ENCODE measurements at regions not wholly inside any gene's neighbourhood (a gene's known extent, or its start where the extent isn't known, plus 50 kb on each side); places are given as distances from the start of the nearest gene placed in this dataset.

DNA sequence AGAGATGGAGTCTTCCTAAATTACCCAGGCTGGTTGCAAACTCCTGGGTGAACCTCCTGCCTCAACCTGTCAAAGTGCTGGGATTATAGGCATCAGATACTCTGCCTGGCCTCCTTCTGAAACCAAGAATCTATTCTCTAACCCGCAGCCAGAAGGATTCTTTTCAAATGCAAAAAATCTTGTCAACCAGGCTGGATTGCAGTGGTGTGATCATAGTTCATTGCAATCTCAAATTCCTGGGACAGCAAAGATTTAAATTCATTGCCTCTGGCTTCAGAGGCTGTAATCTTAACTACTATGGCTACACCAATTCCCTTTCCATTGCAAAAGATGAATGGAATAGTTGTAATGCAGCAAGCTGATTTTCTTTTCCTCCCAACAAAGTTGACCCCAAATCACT lies 106.3 kb upstream of the TBX3 start (continued):
- TF ChIP-seq RARB (CRISPR knock-in tag; IDR thresholded peaks at IDR 0.05) (no peak), OSR1 (CRISPR knock-in tag; IDR thresholded peaks at IDR 0.05) (no peak)

- TF ChIP-seq ARNTL (CRISPR knock-in tag; IDR thresholded peaks at IDR 0.05; ENCODE audit: borderline replicate concordance, low read depth), result no peak
- TF ChIP-seq, protein P1, sequence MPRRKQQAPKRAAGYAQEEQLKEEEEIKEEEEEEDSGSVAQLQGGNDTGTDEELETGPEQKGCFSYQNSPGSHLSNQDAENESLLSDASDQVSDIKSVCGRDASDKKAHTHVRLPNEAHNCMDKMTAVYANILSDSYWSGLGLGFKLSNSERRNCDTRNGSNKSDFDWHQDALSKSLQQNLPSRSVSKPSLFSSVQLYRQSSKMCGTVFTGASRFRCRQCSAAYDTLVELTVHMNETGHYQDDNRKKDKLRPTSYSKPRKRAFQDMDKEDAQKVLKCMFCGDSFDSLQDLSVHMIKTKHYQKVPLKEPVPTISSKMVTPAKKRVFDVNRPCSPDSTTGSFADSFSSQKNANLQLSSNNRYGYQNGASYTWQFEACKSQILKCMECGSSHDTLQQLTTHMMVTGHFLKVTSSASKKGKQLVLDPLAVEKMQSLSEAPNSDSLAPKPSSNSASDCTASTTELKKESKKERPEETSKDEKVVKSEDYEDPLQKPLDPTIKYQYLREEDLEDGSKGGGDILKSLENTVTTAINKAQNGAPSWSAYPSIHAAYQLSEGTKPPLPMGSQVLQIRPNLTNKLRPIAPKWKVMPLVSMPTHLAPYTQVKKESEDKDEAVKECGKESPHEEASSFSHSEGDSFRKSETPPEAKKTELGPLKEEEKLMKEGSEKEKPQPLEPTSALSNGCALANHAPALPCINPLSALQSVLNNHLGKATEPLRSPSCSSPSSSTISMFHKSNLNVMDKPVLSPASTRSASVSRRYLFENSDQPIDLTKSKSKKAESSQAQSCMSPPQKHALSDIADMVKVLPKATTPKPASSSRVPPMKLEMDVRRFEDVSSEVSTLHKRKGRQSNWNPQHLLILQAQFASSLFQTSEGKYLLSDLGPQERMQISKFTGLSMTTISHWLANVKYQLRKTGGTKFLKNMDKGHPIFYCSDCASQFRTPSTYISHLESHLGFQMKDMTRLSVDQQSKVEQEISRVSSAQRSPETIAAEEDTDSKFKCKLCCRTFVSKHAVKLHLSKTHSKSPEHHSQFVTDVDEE (CRISPR knock-in tag; IDR thresholded peaks at IDR 0.05), result no peak
- no peak for TF ChIP-seq ISL1 (CRISPR knock-in tag; IDR thresholded peaks at IDR 0.05)
- no peak for TF ChIP-seq PPARA (CRISPR knock-in tag; IDR thresholded peaks at IDR 0.05; ENCODE audit: borderline replicate concordance)
- TF ChIP-seq ZNF8 (CRISPR knock-in tag; IDR thresholded peaks at IDR 0.05), result no peak
- TF ChIP-seq TOX (CRISPR knock-in tag; IDR thresholded peaks at IDR 0.05; ENCODE audit: borderline replicate concordance), result no peak
- no peak for TF ChIP-seq ZNF565 (CRISPR knock-in tag; conservative IDR thresholded peaks at IDR 0.05; ENCODE audit: low read depth)
- no peak for TF ChIP-seq ZFP30 (CRISPR knock-in tag; IDR thresholded peaks at IDR 0.05)
- no peak for TF ChIP-seq ESRRG (CRISPR knock-in tag; IDR thresholded peaks at IDR 0.05)
- TF ChIP-seq ZNF70 (CRISPR knock-in tag; IDR thresholded peaks at IDR 0.05), result no peak
- no peak for TF ChIP-seq POU6F1 (CRISPR knock-in tag; IDR thresholded peaks at IDR 0.05; ENCODE audit: borderline replicate concordance, low read depth)
- no peak for ATAC-seq
Measured at GRCh38 chr12:114789821-114790220, 105.8 kb upstream of the TBX3 start.

GRCh38 chr12:114789276-114789675 lies 105.3 kb upstream of the TBX3 start:
- no peak for ATAC-seq
- no peak for TF ChIP-seq ZNF8 (CRISPR knock-in tag; IDR thresholded peaks at IDR 0.05)
- TF ChIP-seq OSR1 (CRISPR knock-in tag; IDR thresholded peaks at IDR 0.05), result no peak
- TF ChIP-seq CREB5 (CRISPR knock-in tag; IDR thresholded peaks at IDR 0.05; ENCODE audit: low read depth), result no peak
- no peak for TF ChIP-seq ZFP30 (CRISPR knock-in tag; IDR thresholded peaks at IDR 0.05)

DNA sequence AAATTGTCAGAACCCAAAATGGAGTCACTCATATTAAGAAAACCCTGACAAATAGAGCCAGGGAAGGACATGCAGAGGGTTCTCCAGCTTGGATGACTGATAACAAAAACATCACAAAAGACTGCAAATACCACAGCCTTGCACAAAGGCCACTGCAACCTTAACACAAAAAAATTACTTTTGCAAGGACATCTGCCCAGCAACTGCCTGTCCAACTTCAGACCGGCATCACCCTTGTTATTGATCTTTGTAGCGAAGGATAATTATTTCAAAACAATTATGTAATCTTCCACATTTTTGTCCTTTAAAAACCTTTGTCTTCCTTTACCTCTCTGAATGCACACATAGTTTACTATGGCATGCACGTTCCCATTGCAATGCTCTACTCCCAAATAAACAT lies 100.6 kb upstream of the TBX3 start:
- ATAC-seq, result no peak
- TF ChIP-seq ZFP30 (CRISPR knock-in tag; IDR thresholded peaks at IDR 0.05) (no peak), ESRRG (CRISPR knock-in tag; IDR thresholded peaks at IDR 0.05) (no peak), RARB (CRISPR knock-in tag; IDR thresholded peaks at IDR 0.05) (no peak), TCF4 (CRISPR knock-in tag; IDR thresholded peaks at IDR 0.05; ENCODE audit: borderline replicate concordance) (no peak), SNAI2 (CRISPR knock-in tag; IDR thresholded peaks at IDR 0.05) (no peak), ZNF8 (CRISPR knock-in tag; IDR thresholded peaks at IDR 0.05) (no peak), BACH2 (CRISPR knock-in tag; IDR thresholded peaks at IDR 0.05; ENCODE audit: borderline replicate concordance) (no peak), ZC3H10 (CRISPR knock-in tag; IDR thresholded peaks at IDR 0.05) (no peak), PPARA (CRISPR knock-in tag; IDR thresholded peaks at IDR 0.05; ENCODE audit: borderline replicate concordance) (no peak), CSRNP3 (CRISPR knock-in tag; IDR thresholded peaks at IDR 0.05) (no peak), ZFP3 (CRISPR knock-in tag; IDR thresholded peaks at IDR 0.05) (no peak), ISL1 (CRISPR knock-in tag; IDR thresholded peaks at IDR 0.05) (no peak), ARNTL (CRISPR knock-in tag; IDR thresholded peaks at IDR 0.05; ENCODE audit: borderline replicate concordance, low read depth) (no peak), GLIS3 (CRISPR knock-in tag; IDR thresholded peaks at IDR 0.05) (no peak), OSR1 (CRISPR knock-in tag; IDR thresholded peaks at IDR 0.05) (no peak), CREB5 (CRISPR knock-in tag; IDR thresholded peaks at IDR 0.05; ENCODE audit: low read depth) (no peak), ZNF565 (CRISPR knock-in tag; conservative IDR thresholded peaks at IDR 0.05; ENCODE audit: low read depth) (no peak)
- TF ChIP-seq, protein P2, sequence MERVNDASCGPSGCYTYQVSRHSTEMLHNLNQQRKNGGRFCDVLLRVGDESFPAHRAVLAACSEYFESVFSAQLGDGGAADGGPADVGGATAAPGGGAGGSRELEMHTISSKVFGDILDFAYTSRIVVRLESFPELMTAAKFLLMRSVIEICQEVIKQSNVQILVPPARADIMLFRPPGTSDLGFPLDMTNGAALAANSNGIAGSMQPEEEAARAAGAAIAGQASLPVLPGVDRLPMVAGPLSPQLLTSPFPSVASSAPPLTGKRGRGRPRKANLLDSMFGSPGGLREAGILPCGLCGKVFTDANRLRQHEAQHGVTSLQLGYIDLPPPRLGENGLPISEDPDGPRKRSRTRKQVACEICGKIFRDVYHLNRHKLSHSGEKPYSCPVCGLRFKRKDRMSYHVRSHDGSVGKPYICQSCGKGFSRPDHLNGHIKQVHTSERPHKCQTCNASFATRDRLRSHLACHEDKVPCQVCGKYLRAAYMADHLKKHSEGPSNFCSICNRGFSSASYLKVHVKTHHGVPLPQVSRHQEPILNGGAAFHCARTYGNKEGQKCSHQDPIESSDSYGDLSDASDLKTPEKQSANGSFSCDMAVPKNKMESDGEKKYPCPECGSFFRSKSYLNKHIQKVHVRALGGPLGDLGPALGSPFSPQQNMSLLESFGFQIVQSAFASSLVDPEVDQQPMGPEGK (CRISPR knock-in tag; IDR thresholded peaks at IDR 0.05; ENCODE audit: borderline replicate concordance), result no peak
- TF ChIP-seq, protein P1 (CRISPR knock-in tag; IDR thresholded peaks at IDR 0.05), result no peak
